K562 (cell line): ENCODE measurements at regions not wholly inside any gene's neighbourhood (a gene's known extent, or its start where the extent isn't known, plus 50 kb on each side); places are given as distances from the start of the nearest gene placed in this dataset.

Experiments
- ATAC-seq: fragments of 200-7000 bp; cut with Tn5 transposase; 3 replicates; pipeline ENCODE4 v1.9.1; 2020; ENCODE audit warnings: moderate library complexity
- BruUV-seq: library from RNA; stranded (reverse); fragments of 400-500 nt; replicated peaks from 2 replicates; lab custom pipeline; 2021; lab: Mats Ljungman, UMichigan
- CTCF ChIA-PET: fragments of 300-600 bp; formaldehyde crosslinking; extraction: SDS; loops from one replicate; lab custom pipeline; 2021; ENCODE audit warnings: low intra/inter-chr PET ratio; lab: Yijun Ruan, JAX
- POLR2A ChIA-PET: fragments of 300-600, 350-650 bp; sonication (Branson Sonifier 250); formaldehyde crosslinking; extraction: SDS; loops from one replicate; lab custom pipeline; 2021; ENCODE audit warnings: antibody characterized with exemption, inconsistent platforms; lab: Yijun Ruan, JAX
- DNase-seq, 4 experiments: peaks; one replicate each; pipeline versions ENCODE4 v3.0.0 to v3.0.0-alpha.2; 2011 to 2018; ENCODE audit warnings: low spot score in 3 of 4, mixed read lengths in 3 of 4; ENCODE audit errors: extremely low read depth in 1 of 4
- FAIRE-seq: peaks from 2 replicates; lab custom pipeline; 2011; peaks lifted over from hg19 to GRCh38; lab: Jason Lieb, UNC
- H2AFZ ChIP-seq: 2 replicates; pipeline ENCODE4 v1.6.0; 2011; ENCODE audit warnings: low read depth, low read length, control low read depth, inconsistent platforms
- H3K27ac ChIP-seq: fragments of 200-600 bp; 3 replicates; pipeline ENCODE4 v1.8.0; 2011; ENCODE audit warnings: low read depth, mild to moderate bottlenecking, control low read depth, inconsistent platforms, low read length, moderate library complexity, mixed read lengths; ENCODE audit errors: extremely low read depth
- H3K27me3 ChIP-seq, 2 experiments: fragments of 300-600 bp in 1 of 2; 2 replicates in 1 of 2; 3 replicates in 1 of 2; pipeline versions ENCODE4 v1.6.0 to v1.8.0; 2011; ENCODE audit warnings: inconsistent platforms in 2 of 2, low read length in 2 of 2, mild to moderate bottlenecking in 1 of 2, mixed read lengths in 1 of 2, moderate library complexity in 1 of 2; ENCODE audit not compliant: control insufficient read depth in 2 of 2, insufficient read depth in 2 of 2
- H3K36me3 ChIP-seq: fragments of 300-600 bp; 3 replicates; pipeline ENCODE4 v1.8.0; 2011; ENCODE audit warnings: mild to moderate bottlenecking, low read length, inconsistent platforms; ENCODE audit not compliant: control insufficient read depth, insufficient read depth
- H3K4me1 ChIP-seq, 2 experiments: fragments of 200-600 bp in 1 of 2; replicated peaks in 1 of 2; 2 replicates in 1 of 2; 3 replicates in 1 of 2; pipeline versions ENCODE4 v1.5.1 to v1.8.0; 2011; ENCODE audit warnings: inconsistent platforms in 2 of 2, low read length in 2 of 2, mild to moderate bottlenecking in 1 of 2, mixed read lengths in 1 of 2, moderate library complexity in 1 of 2; ENCODE audit not compliant: control insufficient read depth in 2 of 2, insufficient read depth in 2 of 2
- H3K4me2 ChIP-seq: 2 replicates; pipeline ENCODE4 v1.6.1; 2011; ENCODE audit warnings: low read length, control low read depth, inconsistent platforms, mixed read lengths; ENCODE audit not compliant: insufficient read depth
- H3K4me3 ChIP-seq: fragments of 200-600 bp; sonication (generic), shearing (Covaris generic); 2 replicates; pipeline ENCODE4 v1.5.1; 2016; ENCODE audit warnings: control low read depth, inconsistent platforms
- H3K79me2 ChIP-seq: fragments of 200-600 bp; 3 replicates; pipeline ENCODE4 v1.8.0; 2011; ENCODE audit warnings: low read length, inconsistent platforms; ENCODE audit not compliant: control insufficient read depth, insufficient read depth
- H3K9ac ChIP-seq, 2 experiments: 2 replicates each; pipeline versions ENCODE4 v1.6.0 to v1.6.1; 2011; ENCODE audit warnings: low read depth in 2 of 2, low read length in 2 of 2, control low read depth in 1 of 2, inconsistent platforms in 1 of 2, mild to moderate bottlenecking in 1 of 2, mixed read lengths in 1 of 2; ENCODE audit not compliant: insufficient read depth in 1 of 2
- H3K9me1 ChIP-seq: one replicate; pipeline ENCODE4 v1.6.0; 2011; ENCODE audit warnings: inconsistent platforms, mild to moderate bottlenecking, low read length, moderate library complexity; ENCODE audit not compliant: control insufficient read depth, insufficient read depth
- H3K9me3 ChIP-seq: replicated peaks from 2 replicates; pipeline ENCODE4 v1.5.1; 2011; ENCODE audit warnings: low read depth, low read length, inconsistent platforms; ENCODE audit not compliant: control insufficient read depth, insufficient read depth
- H4K20me1 ChIP-seq: replicated peaks from 2 replicates; pipeline ENCODE4 v1.6.1; 2011; ENCODE audit warnings: low read length, inconsistent platforms, mixed read lengths; ENCODE audit not compliant: control insufficient read depth, insufficient read depth
- HMGN3 ChIP-seq: IDR thresholded peaks from 2 replicates; pipeline ENCODE4 v1.6.1; 2011; ENCODE audit warnings: borderline replicate concordance, low read depth, mild to moderate bottlenecking, mixed read lengths, low read length; ENCODE audit not compliant: insufficient read length; ENCODE audit errors: extremely low read depth
- NEUROD1 ChIP-seq: fragments of 150-350 bp; IDR thresholded peaks from 2 replicates; pipeline ENCODE4 v1.6.1; 2014; ENCODE audit warnings: borderline replicate concordance, low read length, low read depth; ENCODE audit not compliant: partially characterized antibody
- SNRNP70 ChIP-seq: fragments of 200-400 bp; formaldehyde crosslinking; optimal IDR thresholded peaks from 2 replicates; pipeline ENCODE3; 2017; ENCODE audit warnings: low read depth, low read length
- WHSC1 ChIP-seq: IDR thresholded peaks from one replicate; pipeline ENCODE4 v1.6.1; 2012; ENCODE audit warnings: low read length, control low read depth, inconsistent platforms
- WGBS: fragments of 100-300 bp; shearing (Covaris generic); methylation state at CpG from one replicate; pipeline ENCODE4 v1.1.6; 2016; ENCODE audit warnings: low coverage, mixed read lengths; ENCODE audit not compliant: insufficient coverage; ENCODE audit errors: missing lambda C conversion rate; 5-methylcytosine and 5-hydroxymethylcytosine counted together
- in situ Hi-C: fragments of 300-500 bp; cut with MboI; formaldehyde crosslinking; loops from 4 replicates; pipeline ENCODE4 v1.15.0; 2018; ENCODE audit warnings: inconsistent platforms, mixed read lengths
- intact Hi-C: fragments of 100-400 bp; cut with micrococcal nuclease; formaldehyde crosslinking; loops from 2 replicates; pipeline ENCODE4 v1.14.2; 2022
- TF ChIP-seq, protein P1 (sequence below), 2 experiments: fragments of 450-650 bp; IDR thresholded peaks; 2 replicates each; pipeline ENCODE4 v1.6.1; 2016; ENCODE audit warnings: mild to moderate bottlenecking in 2 of 2, borderline replicate concordance in 1 of 2, low read depth in 1 of 2, moderate library complexity in 1 of 2
- TF ChIP-seq, protein P2 (sequence below): sonication (generic); formaldehyde crosslinking; IDR thresholded peaks from 2 replicates; pipeline ENCODE4 v1.8.0; 2022; ENCODE audit warnings: mild to moderate bottlenecking, low read depth, missing genetic modification reagents
- TF ChIP-seq, protein P3 (sequence below): sonication (generic); formaldehyde crosslinking; IDR thresholded peaks from 2 replicates; pipeline ENCODE4 v1.9.0; 2022; ENCODE audit warnings: mild to moderate bottlenecking, missing genetic modification reagents
- TF ChIP-seq, protein P4 (sequence below): sonication (generic); formaldehyde crosslinking; IDR thresholded peaks from 2 replicates; pipeline ENCODE4 v1.8.1; 2022; ENCODE audit warnings: missing genetic modification reagents

DNA sequence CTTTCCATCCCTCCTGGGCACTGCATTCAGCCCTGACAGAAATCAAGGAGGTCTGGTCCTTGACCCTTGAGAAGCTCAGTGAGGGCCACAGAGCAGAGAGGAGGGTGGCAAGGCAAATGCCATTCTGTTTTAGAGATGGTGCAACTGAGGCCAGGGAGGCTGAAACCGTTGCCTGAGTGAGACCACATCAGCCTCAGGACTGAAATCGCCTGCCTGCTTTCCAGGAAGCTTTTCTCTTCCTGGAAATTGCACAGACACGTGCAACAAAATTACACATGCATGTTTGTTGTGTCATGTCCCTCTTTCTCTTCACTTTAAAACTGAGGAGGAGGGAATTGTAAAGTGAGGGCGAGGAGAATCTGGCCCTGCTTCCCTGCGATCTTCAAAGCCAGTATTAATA is 113.7 kb upstream of the PDE10A start (continued):
- TF ChIP-seq, protein P1, sequence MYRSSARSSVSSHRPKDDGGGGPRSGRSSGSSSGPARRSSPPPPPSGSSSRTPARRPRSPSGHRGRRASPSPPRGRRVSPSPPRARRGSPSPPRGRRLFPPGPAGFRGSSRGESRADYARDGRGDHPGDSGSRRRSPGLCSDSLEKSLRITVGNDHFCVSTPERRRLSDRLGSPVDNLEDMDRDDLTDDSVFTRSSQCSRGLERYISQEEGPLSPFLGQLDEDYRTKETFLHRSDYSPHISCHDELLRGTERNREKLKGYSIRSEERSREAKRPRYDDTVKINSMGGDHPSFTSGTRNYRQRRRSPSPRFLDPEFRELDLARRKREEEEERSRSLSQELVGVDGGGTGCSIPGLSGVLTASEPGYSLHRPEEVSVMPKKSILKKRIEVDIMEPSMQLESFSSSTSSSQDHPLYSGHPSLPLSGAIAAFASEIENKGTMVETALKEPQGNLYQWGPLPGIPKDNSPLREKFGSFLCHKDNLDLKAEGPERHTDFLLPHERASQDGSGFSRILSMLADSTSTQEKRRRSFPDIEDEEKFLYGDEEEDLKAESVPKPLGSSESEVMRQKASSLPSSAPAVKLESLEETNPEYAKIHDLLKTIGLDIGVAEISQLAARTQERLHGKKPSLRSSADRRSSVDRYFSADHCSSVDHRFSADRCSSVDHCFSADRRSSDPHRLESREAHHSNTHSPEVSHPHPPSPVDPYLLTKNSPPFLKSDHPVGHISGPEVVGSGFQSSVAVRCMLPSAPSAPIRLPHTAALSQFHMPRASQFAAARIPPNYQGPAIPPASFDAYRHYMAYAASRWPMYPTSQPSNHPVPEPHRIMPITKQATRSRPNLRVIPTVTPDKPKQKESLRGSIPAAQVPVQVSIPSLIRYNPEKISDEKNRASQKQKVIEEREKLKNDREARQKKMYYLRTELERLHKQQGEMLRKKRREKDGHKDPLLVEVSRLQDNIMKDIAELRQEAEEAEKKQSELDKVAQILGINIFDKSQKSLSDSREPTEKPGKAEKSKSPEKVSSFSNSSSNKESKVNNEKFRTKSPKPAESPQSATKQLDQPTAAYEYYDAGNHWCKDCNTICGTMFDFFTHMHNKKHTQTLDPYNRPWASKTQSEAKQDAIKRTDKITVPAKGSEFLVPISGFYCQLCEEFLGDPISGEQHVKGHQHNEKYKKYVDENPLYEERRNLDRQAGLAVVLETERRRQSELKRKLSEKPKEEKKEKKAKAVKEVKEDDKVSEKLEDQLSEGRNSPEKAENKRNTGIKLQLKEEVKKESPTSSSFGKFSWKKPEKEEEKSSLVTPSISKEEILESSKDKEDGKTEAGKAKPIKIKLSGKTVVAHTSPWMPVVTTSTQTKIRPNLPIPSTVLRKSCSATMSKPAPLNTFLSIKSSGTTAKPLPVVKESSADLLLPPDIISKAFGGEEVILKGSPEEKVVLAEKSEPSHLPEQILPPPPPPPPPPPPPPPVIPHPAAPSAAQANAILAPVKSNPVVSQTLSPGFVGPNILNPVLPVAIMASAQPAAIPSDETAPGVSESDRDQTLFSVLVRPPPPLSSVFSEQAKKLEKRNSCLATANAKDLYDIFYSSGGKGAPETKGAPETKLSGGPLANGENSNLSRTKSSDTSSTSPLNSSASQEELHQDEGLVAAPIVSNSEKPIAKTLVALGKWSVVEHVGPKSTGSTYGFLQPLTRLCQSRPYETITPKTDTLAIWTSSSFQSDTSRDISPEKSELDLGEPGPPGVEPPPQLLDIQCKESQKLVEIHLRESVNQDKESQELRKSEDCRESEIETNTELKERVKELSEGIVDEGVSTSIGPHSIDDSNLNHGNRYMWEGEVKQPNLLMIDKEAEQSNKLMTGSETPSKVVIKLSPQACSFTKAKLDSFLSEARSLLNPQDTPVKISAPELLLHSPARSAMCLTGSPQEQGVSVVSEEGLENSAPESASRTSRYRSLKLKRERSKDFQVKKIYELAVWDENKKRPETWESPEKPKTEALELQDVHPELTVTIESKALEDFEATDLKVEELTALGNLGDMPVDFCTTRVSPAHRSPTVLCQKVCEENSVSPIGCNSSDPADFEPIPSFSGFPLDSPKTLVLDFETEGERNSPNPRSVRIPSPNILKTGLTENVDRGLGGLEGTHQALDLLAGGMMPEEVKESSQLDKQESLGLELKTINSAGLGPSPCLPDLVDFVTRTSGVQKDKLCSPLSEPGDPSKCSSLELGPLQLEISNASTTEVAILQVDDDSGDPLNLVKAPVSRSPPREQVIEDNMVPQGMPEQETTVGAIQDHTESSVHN (IDR thresholded peaks at IDR 0.05; ENCODE audit: borderline replicate concordance in 1 of 2, low read depth in 1 of 2), result no peak

DNA sequence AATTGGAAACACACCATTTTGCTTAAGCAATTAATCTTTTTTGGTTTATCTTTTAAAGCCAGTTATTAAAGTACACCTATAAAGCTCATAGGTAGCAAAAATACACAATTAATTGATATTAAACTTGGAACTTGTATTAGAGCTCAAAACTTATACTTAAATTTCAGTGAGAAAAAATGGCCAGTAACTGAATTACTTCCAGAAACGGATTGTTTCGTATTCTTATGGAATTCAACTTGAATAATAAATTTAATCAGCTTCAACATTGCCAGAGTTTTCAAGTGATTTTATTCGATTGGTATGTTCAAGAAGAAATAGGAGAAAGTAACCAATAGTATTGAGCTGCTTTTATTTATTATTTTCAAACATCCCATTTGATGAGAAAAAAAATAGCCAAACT is 112.7 kb upstream of the PDE10A start:
- ChIA-PET CTCF (no interaction called here), POLR2A (interaction anchor here (1.1 kb wide), 1 partner anchor 29 kb away, joined by 3 read pairs; no protein-coding TSS in a partner anchor)
- no peak overlapping the region for H3K9ac ChIP-seq
- H3K9me1 ChIP-seq, result no peaks in the 10 kb centered on the region
- H3K27me3 ChIP-seq, result peaks cover 3 to 11% of the 10 kb centered on the region in 2 experiments; a peak in 2 of 5 replicates
- H3K9me3 ChIP-seq, result no peaks in the 10 kb centered on the region
- H3K79me2 ChIP-seq, result no peaks in the 10 kb centered on the region
- DNase-seq (no peak), FAIRE-seq (no peak), ATAC-seq (no peak)
- no peak overlapping the region for H3K4me2 ChIP-seq
- H2AFZ ChIP-seq, result no peak overlapping the region
- in situ Hi-C loops (no loop called here), intact Hi-C loops (no loop called here)
- WGBS, result 0% methylated on average over 3 of the region's 3 CpGs
- H3K27ac ChIP-seq, result no peak overlapping the region
- H4K20me1 ChIP-seq, result no peaks in the 10 kb centered on the region
- no peaks in the 10 kb centered on the region for H3K4me1 ChIP-seq
- no peak overlapping the region for H3K4me3 ChIP-seq
- no TSS peak for BruUV-seq
- no peaks in the 10 kb centered on the region for H3K36me3 ChIP-seq
- TF ChIP-seq, protein P2, sequence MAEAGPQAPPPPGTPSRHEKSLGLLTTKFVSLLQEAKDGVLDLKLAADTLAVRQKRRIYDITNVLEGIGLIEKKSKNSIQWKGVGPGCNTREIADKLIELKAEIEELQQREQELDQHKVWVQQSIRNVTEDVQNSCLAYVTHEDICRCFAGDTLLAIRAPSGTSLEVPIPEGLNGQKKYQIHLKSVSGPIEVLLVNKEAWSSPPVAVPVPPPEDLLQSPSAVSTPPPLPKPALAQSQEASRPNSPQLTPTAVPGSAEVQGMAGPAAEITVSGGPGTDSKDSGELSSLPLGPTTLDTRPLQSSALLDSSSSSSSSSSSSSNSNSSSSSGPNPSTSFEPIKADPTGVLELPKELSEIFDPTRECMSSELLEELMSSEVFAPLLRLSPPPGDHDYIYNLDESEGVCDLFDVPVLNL (CRISPR knock-in tag), result no peak
- no peak for TF ChIP-seq SNRNP70
- no peak for TF ChIP-seq NEUROD1
- TF ChIP-seq, protein P3, sequence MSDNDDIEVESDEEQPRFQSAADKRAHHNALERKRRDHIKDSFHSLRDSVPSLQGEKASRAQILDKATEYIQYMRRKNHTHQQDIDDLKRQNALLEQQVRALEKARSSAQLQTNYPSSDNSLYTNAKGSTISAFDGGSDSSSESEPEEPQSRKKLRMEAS, result no peak
- TF ChIP-seq HMGN3, result no peak
- no peak for TF ChIP-seq WHSC1
- TF ChIP-seq, protein P4, sequence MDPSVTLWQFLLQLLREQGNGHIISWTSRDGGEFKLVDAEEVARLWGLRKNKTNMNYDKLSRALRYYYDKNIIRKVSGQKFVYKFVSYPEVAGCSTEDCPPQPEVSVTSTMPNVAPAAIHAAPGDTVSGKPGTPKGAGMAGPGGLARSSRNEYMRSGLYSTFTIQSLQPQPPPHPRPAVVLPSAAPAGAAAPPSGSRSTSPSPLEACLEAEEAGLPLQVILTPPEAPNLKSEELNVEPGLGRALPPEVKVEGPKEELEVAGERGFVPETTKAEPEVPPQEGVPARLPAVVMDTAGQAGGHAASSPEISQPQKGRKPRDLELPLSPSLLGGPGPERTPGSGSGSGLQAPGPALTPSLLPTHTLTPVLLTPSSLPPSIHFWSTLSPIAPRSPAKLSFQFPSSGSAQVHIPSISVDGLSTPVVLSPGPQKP (CRISPR knock-in tag), result no peak
